AG09319 (cell line): ENCODE measurements at regions not wholly inside any gene's neighbourhood (a gene's known extent, or its start where the extent isn't known, plus 50 kb on each side); places are given as distances from the start of the nearest gene placed in this dataset.

Source experiments
- DNase-seq: peaks from one replicate; pipeline ENCODE4 v3.0.0-alpha.2; 2010; ENCODE audit warnings: low read depth; ENCODE audit errors: extremely low read depth
- TF ChIP-seq, protein P1 (sequence below): IDR thresholded peaks from 2 replicates; pipeline ENCODE4 v1.5.1; 2011; ENCODE audit warnings: low read depth, mild to moderate bottlenecking, inconsistent platforms, low read length, moderate library complexity

DNA sequence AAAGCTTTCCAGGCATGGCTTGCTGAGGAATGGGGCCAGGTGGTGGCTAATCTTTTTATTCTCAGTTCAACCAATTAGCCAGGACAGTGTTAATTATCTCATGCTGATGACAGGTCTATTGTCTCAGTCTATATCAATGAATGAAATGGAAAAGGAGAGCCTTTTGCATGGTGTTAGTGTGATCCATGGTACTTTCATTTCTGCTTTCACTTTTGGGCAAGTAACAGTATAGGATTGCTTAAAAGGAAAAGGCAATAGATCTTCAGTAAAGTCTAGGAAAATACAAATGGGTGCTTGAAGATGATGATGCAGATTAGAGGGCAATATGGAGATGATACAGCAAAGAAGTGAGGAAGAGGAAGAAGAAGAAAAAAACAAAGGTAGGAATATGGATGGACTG, 430.3 kb downstream of the TFAP2A start:
- TF ChIP-seq, protein P1, sequence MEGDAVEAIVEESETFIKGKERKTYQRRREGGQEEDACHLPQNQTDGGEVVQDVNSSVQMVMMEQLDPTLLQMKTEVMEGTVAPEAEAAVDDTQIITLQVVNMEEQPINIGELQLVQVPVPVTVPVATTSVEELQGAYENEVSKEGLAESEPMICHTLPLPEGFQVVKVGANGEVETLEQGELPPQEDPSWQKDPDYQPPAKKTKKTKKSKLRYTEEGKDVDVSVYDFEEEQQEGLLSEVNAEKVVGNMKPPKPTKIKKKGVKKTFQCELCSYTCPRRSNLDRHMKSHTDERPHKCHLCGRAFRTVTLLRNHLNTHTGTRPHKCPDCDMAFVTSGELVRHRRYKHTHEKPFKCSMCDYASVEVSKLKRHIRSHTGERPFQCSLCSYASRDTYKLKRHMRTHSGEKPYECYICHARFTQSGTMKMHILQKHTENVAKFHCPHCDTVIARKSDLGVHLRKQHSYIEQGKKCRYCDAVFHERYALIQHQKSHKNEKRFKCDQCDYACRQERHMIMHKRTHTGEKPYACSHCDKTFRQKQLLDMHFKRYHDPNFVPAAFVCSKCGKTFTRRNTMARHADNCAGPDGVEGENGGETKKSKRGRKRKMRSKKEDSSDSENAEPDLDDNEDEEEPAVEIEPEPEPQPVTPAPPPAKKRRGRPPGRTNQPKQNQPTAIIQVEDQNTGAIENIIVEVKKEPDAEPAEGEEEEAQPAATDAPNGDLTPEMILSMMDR: no peak
- DNase-seq: no peak

DNA sequence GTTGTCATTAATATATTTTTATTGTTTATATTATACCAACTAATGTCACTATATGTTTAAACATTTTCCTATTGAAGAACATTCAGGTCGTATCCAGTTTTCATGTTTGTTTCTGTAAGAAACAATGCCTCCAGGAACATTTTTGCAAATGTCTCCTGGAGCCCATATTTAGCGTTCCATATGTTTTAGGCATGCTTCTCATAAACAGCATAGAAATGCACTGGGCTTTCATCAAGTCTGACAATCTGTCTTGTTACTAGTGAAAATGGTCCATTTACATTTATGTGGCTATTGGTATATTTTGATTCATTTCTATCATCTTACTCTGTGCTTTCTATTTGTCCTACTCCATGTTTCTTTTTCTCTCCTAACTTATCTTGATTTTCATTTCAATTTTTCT, 431.7 kb downstream of the TFAP2A start:
- DNase-seq: no peak
- TF ChIP-seq, protein P1: no peak

GRCh38 chr6:9982215-9982614, 432.7 kb downstream of the TFAP2A start:
- no peak for DNase-seq
- TF ChIP-seq, protein P1: no peak

GRCh38 chr6:9979996-9980395, 434.9 kb downstream of the TFAP2A start:
- no peak for DNase-seq
- TF ChIP-seq, protein P1: no peak

- TF ChIP-seq, protein P1: no peak
- DNase-seq: no peak
Measured at GRCh38 chr6:9978480-9978879, 436.4 kb downstream of the TFAP2A start.

GRCh38 chr6:9977411-9977810, 437.5 kb downstream of the TFAP2A start:
- TF ChIP-seq, protein P1: no peak
- no peak for DNase-seq

DNA sequence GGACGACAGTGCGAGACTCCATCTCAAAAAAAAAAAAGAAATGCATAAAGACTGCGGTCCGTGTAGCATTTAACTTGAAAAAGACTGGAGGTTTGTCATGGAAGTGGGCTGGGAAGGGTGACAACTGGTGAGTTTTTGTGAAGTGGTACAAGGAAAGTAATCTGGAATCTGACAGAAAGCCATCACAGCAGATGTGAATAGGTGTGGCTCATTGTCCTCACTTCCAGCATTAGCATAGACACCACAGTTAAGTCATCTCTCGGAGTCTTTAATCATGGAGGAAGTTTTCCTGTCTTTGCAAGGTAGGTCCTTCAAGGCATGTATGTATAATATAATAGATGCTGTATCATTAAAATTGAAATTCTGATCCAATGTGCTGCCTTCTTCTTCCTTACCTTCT, 453.2 kb downstream of the TFAP2A start:
- TF ChIP-seq, protein P1: no peak
- no peak for DNase-seq
